ENCODE measurements at regions not wholly inside any gene's neighbourhood (a gene's known extent, or its start where the extent isn't known, plus 50 kb on each side); places are given as distances from the start of the nearest gene placed in this dataset.

- TF ChIP-seq POLR2AphosphoS5 (IDR thresholded peaks at IDR 0.05) = no peak
- no peak for TF ChIP-seq POLR2A (IDR thresholded peaks at IDR 0.05)
These were observed 708.1 kb downstream of the BRD1 start for GRCh38 chr22:49119551-49119952.
